Neuronal stem cell (in vitro differentiated cells): ENCODE measurements at regions not wholly inside any gene's neighbourhood (a gene's known extent, or its start where the extent isn't known, plus 50 kb on each side); places are given as distances from the start of the nearest gene placed in this dataset.

ENCODE experiments used
- DNase-seq: peaks from one replicate; pipeline ENCODE4 v3.0.0-alpha.2; 2013; ENCODE audit warnings: low spot score
- H2AFZ ChIP-seq: one replicate; pipeline ENCODE4 v1.6.1; 2013; ENCODE audit warnings: mild to moderate bottlenecking, low read length, inconsistent platforms
- H2AK5ac ChIP-seq: 2 replicates; pipeline ENCODE4 v1.6.1; 2013; ENCODE audit warnings: low read depth, mild to moderate bottlenecking, inconsistent platforms, low read length, moderate library complexity, mixed read lengths
- H2BK120ac ChIP-seq: 2 replicates; pipeline ENCODE4 v1.6.1; 2013; ENCODE audit warnings: low read depth, mild to moderate bottlenecking, inconsistent platforms, low read length, moderate library complexity, mixed read lengths
- H2BK12ac ChIP-seq: one replicate; pipeline ENCODE4 v1.6.1; 2013; ENCODE audit warnings: low read length, inconsistent platforms
- H2BK15ac ChIP-seq: 2 replicates; pipeline ENCODE4 v1.6.1; 2013; ENCODE audit warnings: mild to moderate bottlenecking, low read length, inconsistent platforms, mixed read lengths
- H2BK5ac ChIP-seq: one replicate; pipeline ENCODE4 v1.6.1; 2013; ENCODE audit warnings: inconsistent platforms, mild to moderate bottlenecking, low read length, moderate library complexity
- H3K14ac ChIP-seq: one replicate; pipeline ENCODE4 v1.6.1; 2013; ENCODE audit warnings: low read length, inconsistent platforms
- H3K18ac ChIP-seq: 2 replicates; pipeline ENCODE4 v1.6.1; 2013; ENCODE audit warnings: low read length, inconsistent platforms
- H3K23ac ChIP-seq: 2 replicates; pipeline ENCODE4 v1.6.1; 2013; ENCODE audit warnings: low read depth, mild to moderate bottlenecking, mixed read lengths, low read length, inconsistent platforms; ENCODE audit not compliant: poor library complexity
- H3K27ac ChIP-seq: replicated peaks from 3 replicates; pipeline ENCODE4 v1.5.1; 2013; ENCODE audit warnings: low read length, inconsistent platforms
- H3K27me3 ChIP-seq, 3 experiments: 2 replicates each; pipeline ENCODE4 v1.6.1; 2013; ENCODE audit warnings: low read length in 3 of 3, mild to moderate bottlenecking in 2 of 3, inconsistent platforms in 1 of 3, low read depth in 1 of 3, mixed read lengths in 1 of 3, moderate library complexity in 1 of 3; ENCODE audit not compliant: control insufficient read depth in 3 of 3, insufficient read depth in 3 of 3
- H3K36me3 ChIP-seq, 2 donors: replicated peaks in 1 of 2; 2 replicates each; pipeline ENCODE4 v1.6.1; 2013; ENCODE audit warnings: low read length in 2 of 2; ENCODE audit not compliant: control insufficient read depth in 2 of 2, insufficient read depth in 2 of 2
- H3K4ac ChIP-seq: 2 replicates; pipeline ENCODE4 v1.6.1; 2013; ENCODE audit warnings: inconsistent platforms, mild to moderate bottlenecking, low read length, moderate library complexity
- H3K4me1 ChIP-seq, 2 donors: 1 replicate in 1 of 2; 2 replicates in 1 of 2; pipeline ENCODE4 v1.6.1; 2013; ENCODE audit warnings: low read length in 2 of 2, low read depth in 1 of 2; ENCODE audit not compliant: control insufficient read depth in 2 of 2, insufficient read depth in 1 of 2
- H3K4me2 ChIP-seq: one replicate; pipeline ENCODE4 v1.6.1; 2013; ENCODE audit warnings: mild to moderate bottlenecking, low read length, inconsistent platforms; ENCODE audit not compliant: insufficient read depth, poor library complexity, severe bottlenecking
- H3K4me3 ChIP-seq, 2 donors: 2 replicates each; pipeline ENCODE4 v1.5.1; 2013; ENCODE audit warnings: low read length in 2 of 2, mild to moderate bottlenecking in 2 of 2, inconsistent platforms in 1 of 2, moderate library complexity in 1 of 2
- H3K79me1 ChIP-seq: one replicate; pipeline ENCODE4 v1.6.1; 2013; ENCODE audit warnings: low read depth, mild to moderate bottlenecking, inconsistent platforms, low read length, moderate library complexity
- H3K9ac ChIP-seq: one replicate; pipeline ENCODE4 v1.6.1; 2013; ENCODE audit warnings: mild to moderate bottlenecking, low read depth, low read length, inconsistent platforms; ENCODE audit not compliant: poor library complexity
- H3K9me3 ChIP-seq, 2 donors: replicated peaks in 1 of 2; 2 replicates each; pipeline versions ENCODE3 to v1.6.1; 2013; ENCODE audit warnings: low read length in 2 of 2, mild to moderate bottlenecking in 2 of 2, inconsistent platforms in 1 of 2, low read depth in 1 of 2, mixed read lengths in 1 of 2, moderate library complexity in 1 of 2; ENCODE audit not compliant: control insufficient read depth in 2 of 2, insufficient read depth in 1 of 2
- H4K8ac ChIP-seq: one replicate; pipeline ENCODE4 v1.6.1; 2013; ENCODE audit warnings: low read depth, mild to moderate bottlenecking, inconsistent platforms, low read length, moderate library complexity
- H4K91ac ChIP-seq: one replicate; pipeline ENCODE4 v1.6.1; 2013; ENCODE audit warnings: low read length, low read depth, mild to moderate bottlenecking, inconsistent platforms; ENCODE audit not compliant: poor library complexity
- WGBS, 2 donors: extraction: QIAGEN DNeasy Blood & Tissue Kit; methylation state at CpG; one replicate each; pipeline ENCODE4 v1.1.7; 2013; ENCODE audit warnings: missing lambda C conversion rate in 2 of 2, mixed read lengths in 1 of 2; ENCODE audit not compliant: insufficient read length in 2 of 2, insufficient replicate concordance in 1 of 2; ENCODE audit errors: extremely low coverage in 2 of 2; 5-methylcytosine and 5-hydroxymethylcytosine counted together

GRCh38 chr10:131022369-131022768 lies 289.2 kb downstream of the TCERG1L start:
- no peak overlapping the region for H4K8ac ChIP-seq
- H4K91ac ChIP-seq, result no peak overlapping the region
- peak overlapping the region in 1 of 2 donors; percentile 9 for H3K4me3 ChIP-seq
- H3K9ac ChIP-seq, result no peak overlapping the region
- DNase-seq, result no peak
- H3K27ac ChIP-seq, result no peak overlapping the region
- no peak overlapping the region for H2BK120ac ChIP-seq
- no peak overlapping the region for H3K18ac ChIP-seq
- H3K4me2 ChIP-seq, result no peak overlapping the region
- peaks cover 0 to 2% of the 10 kb centered on the region in 2 donors for H3K4me1 ChIP-seq
- no peak overlapping the region for H3K14ac ChIP-seq
- peaks cover 0 to 1% of the 10 kb centered on the region in 2 donors for H3K9me3 ChIP-seq
- no peak overlapping the region for H2BK15ac ChIP-seq
- no peak overlapping the region for H2BK5ac ChIP-seq
- H2AFZ ChIP-seq, result no peak overlapping the region
- H2BK12ac ChIP-seq, result peak overlapping the region; percentile 12
- H3K23ac ChIP-seq, result no peak overlapping the region
- no CpG with 5 or more reads among the region's 10 CpGs for WGBS, 2 donors
- H3K27me3 ChIP-seq, result no peaks in the 10 kb centered on the region
- no peaks in the 10 kb centered on the region for H3K79me1 ChIP-seq
- H2AK5ac ChIP-seq, result no peak overlapping the region
- H3K36me3 ChIP-seq, result no peaks in the 10 kb centered on the region
- no peak overlapping the region for H3K4ac ChIP-seq

DNA sequence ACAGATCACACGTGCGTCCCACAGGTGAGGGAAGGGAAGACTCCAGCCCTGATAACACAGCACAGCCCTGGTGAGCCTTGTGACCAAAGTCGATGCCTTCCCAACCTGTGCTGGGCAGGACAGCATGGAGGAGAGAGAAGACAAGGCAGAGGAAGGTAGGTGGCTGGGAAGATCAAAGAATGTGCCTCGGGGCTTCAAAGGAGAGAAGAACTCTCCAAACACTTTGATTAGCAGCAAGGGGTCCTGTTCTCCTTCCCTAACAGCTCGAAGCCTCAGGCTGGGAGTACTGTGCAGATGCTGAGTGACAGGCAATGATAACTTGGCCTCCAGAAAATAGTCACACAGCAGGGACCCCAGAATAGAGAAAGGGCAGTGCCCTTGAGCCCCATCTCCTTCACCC lies 288.5 kb downstream of the TCERG1L start:
- H2AFZ ChIP-seq, result no peak overlapping the region
- peaks cover 0 to 1% of the 10 kb centered on the region in 2 donors for H3K9me3 ChIP-seq
- no peaks in the 10 kb centered on the region for H3K36me3 ChIP-seq
- no peak overlapping the region for H4K91ac ChIP-seq
- no peak overlapping the region for H3K27ac ChIP-seq
- no peaks in the 10 kb centered on the region for H3K79me1 ChIP-seq
- DNase-seq, result no peak
- no CpG with 5 or more reads among the region's 5 CpGs for WGBS, 2 donors
- no peak overlapping the region for H3K23ac ChIP-seq
- H2BK5ac ChIP-seq, result no peak overlapping the region
- H2BK15ac ChIP-seq, result no peak overlapping the region
- no peak overlapping the region for H3K4ac ChIP-seq
- H2BK12ac ChIP-seq, result no peak overlapping the region
- no peak overlapping the region for H3K14ac ChIP-seq
- no peak overlapping the region for H3K4me3 ChIP-seq
- peak overlapping the region; percentile 61 for H3K9ac ChIP-seq
- no peaks in the 10 kb centered on the region for H3K27me3 ChIP-seq
- H3K4me2 ChIP-seq, result no peak overlapping the region
- H4K8ac ChIP-seq, result no peak overlapping the region
- H3K18ac ChIP-seq, result peak overlapping the region; percentile 59
- peaks cover 0 to 2% of the 10 kb centered on the region in 2 donors for H3K4me1 ChIP-seq
- H2BK120ac ChIP-seq, result no peak overlapping the region
- H2AK5ac ChIP-seq, result no peak overlapping the region

DNA sequence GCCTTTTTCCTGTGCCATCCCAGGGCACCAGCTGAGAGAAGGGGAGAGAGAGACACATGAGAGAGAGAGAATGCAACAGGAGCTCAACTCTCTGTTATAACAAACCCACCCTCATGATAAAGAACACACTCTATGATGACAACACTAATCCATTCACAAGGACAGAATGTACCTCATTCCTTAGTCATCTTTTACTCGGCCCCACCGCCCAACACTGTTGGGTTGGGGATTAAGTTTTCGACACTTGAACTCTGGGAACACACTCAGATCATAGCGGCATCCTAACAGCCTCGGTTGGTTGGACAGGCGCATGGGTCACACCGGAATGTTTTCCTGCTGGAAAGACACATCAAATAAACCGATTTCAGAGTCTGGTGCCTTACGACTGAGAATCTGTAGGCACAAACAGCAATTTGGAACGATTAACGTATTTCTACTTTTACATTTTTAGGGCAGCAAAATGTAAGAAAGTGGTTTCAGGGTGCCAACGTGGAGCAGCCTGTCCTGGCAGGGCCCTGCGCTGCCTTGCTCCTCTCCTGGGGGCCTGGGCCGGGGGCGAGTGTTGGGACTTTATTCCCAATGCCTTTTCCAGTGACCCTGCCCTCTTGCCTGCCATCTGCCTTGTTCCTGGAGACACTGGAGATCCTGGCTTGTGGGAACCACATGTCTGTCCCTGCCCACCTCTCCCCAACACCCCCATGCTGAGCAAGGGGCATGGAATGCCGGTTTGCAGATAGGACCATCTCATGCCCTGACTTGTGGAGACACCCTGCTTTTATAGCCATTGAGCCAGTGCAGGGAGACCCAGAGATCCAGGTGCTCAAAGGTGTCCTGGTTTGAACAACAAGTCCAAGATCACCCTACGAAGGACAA lies 287.0 kb downstream of the TCERG1L start:
- no peak overlapping the region for H4K91ac ChIP-seq
- H2BK120ac ChIP-seq, result no peak overlapping the region
- no peak overlapping the region for H3K4ac ChIP-seq
- no peak for DNase-seq
- H3K4me1 ChIP-seq, result no peaks in the 10 kb centered on the region
- H4K8ac ChIP-seq, result no peak overlapping the region
- no peak overlapping the region for H3K14ac ChIP-seq
- H3K36me3 ChIP-seq, result no peaks in the 10 kb centered on the region
- H3K4me2 ChIP-seq, result no peak overlapping the region
- no peaks in the 10 kb centered on the region for H3K79me1 ChIP-seq
- peak overlapping the region; percentile 47 for H2AK5ac ChIP-seq
- no peak overlapping the region for H2AFZ ChIP-seq
- peak overlapping the region; percentile 33 for H3K9ac ChIP-seq
- no peak overlapping the region for H3K18ac ChIP-seq
- no peak overlapping the region for H2BK5ac ChIP-seq
- H3K23ac ChIP-seq, result no peak overlapping the region
- H2BK15ac ChIP-seq, result no peak overlapping the region
- H3K4me3 ChIP-seq, result no peak overlapping the region
- H3K27me3 ChIP-seq, result no peaks in the 10 kb centered on the region
- peaks cover 0 to 1% of the 10 kb centered on the region in 2 donors for H3K9me3 ChIP-seq
- no peak overlapping the region for H2BK12ac ChIP-seq
- H3K27ac ChIP-seq, result no peak overlapping the region
- no CpG with 5 or more reads among the region's 17 CpGs for WGBS, 2 donors

DNA sequence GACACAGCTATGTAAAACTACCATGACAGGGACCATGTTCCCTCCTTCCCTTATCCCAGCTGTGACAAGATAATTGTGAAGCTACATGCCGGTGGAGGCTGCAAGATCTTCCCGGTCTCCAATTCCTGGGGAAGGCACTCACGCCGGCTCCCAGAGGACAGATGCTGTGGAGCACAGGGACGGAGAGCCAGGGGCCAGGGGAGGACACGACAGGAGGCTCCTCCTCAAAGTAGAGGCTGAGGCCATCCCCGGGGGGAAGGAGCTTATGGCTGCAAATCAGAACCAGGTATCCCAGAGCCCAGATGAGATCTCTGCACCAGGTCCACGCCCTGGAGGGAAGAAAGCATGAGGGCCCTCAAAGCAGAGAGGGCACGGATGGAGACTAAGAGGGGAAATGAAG lies 286.2 kb downstream of the TCERG1L start:
- Histone ChIP-seq H3K27me3 (no peaks in the 10 kb centered on the region), H3K27ac (no peak overlapping the region), H2BK120ac (no peak overlapping the region), H3K23ac (no peak overlapping the region), H2AK5ac (peak overlapping the region; percentile 47), H3K9me3 (peaks cover 0 to 1% of the 10 kb centered on the region in 2 donors), H2BK5ac (no peak overlapping the region), H2AFZ (no peak overlapping the region), H3K9ac (no peak overlapping the region), H3K79me1 (no peaks in the 10 kb centered on the region), H3K18ac (no peak overlapping the region), H3K4me2 (no peak overlapping the region), H3K4ac (no peak overlapping the region), H2BK12ac (no peak overlapping the region), H3K36me3 (no peaks in the 10 kb centered on the region), H2BK15ac (no peak overlapping the region), H4K91ac (no peak overlapping the region), H4K8ac (no peak overlapping the region), H3K14ac (no peak overlapping the region), H3K4me1 (no peaks in the 10 kb centered on the region), H3K4me3 (no peak overlapping the region)
- WGBS, 2 donors, result no CpG with 5 or more reads among the region's 9 CpGs
- no peak for DNase-seq
